HG02759 (cell line): ENCODE measurements at regions not wholly inside any gene's neighbourhood (a gene's known extent, or its start where the extent isn't known, plus 50 kb on each side); places are given as distances from the start of the nearest gene placed in this dataset.
A peak's percentile ranks its signal among the peaks of the same experiment; 100 is the strongest.
"Not testable (repeated sequence)": the region's sequence is repeated elsewhere in the genome, so short reads cannot be mapped to it uniquely, and the experiment has no call there.

Source experiments
- ATAC-seq: cut with Tn5 transposase; IDR thresholded peaks from one replicate; pipeline ENCODE4 v1.9.1; 2021; ENCODE audit warnings: mild to moderate bottlenecking, moderate library complexity; ENCODE audit not compliant: unreplicated experiment

DNA sequence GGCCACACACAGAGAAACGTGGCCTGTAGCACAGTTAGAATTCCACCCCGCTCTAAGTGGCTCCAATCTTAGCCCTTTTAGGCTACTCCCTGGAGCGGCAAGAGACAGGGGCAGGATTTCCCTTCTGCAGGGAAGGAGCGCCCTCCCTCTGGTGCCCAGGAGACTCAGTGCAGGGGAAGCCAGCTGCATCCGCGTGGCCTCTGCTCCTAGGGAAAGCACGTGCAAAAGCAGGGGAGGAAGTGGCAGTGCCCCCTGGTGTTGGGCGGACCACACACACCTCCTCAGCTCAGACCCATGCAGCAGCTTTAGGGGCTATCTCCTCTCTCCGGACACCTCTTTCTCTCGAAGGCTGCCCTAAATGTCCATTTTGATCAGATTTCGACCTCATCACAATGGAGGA is 50.0 kb downstream of the SPRING1 start:
- peak; percentile 86 for ATAC-seq

- no peak for ATAC-seq
Measured at GRCh38 chr12:116684891-116685290, 53.0 kb downstream of the SPRING1 start.

GRCh38 chr12:116677202-116677661 is 60.6 kb downstream of the SPRING1 start:
- ATAC-seq: peak; percentile 49

DNA sequence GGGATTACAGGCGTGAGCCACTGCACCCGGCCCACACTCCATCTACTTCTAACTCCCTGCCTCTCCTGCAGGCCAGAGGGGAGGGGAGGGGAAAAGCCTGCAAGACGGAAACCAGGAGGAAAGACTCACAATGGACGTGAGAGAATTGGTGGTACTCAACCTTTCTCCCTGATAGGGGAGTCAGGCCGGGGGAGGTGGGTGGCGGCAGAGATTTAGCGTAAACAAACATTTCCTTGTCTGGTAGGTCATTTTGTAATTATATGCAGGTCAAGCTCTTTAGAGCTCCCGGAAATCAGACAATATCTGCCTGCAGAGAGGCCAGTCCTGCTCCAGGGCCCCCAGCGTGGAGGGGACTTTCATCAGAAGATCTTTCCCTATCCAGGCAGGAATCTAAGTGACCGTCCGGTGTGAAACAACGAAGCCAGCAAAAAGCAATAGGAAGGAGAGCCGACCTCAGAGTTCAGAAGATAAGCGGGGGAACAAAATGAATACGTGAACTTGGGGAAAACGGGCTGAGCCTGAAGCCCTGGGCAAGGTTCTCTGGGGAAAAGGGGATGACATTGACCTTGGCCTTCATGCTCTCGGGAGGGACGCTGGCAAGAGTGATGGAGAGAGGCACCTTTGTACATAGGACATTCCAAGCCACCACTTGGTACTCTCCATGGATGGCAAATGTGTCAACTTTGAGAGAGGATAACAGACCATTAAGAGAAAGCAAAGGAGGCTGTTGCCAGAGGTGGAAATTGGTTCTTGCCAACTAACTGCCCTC is 62.3 kb downstream of the SPRING1 start:
- no peak for ATAC-seq

GRCh38 chr12:116674643-116675183 is 63.2 kb downstream of the SPRING1 start:
- no peak for ATAC-seq

GRCh38 chr12:116673681-116674111 is 64.2 kb downstream of the SPRING1 start:
- no peak for ATAC-seq

- peak; percentile 75 for ATAC-seq
Measured at GRCh38 chr12:116672842-116673516, 64.9 kb downstream of the SPRING1 start.

DNA sequence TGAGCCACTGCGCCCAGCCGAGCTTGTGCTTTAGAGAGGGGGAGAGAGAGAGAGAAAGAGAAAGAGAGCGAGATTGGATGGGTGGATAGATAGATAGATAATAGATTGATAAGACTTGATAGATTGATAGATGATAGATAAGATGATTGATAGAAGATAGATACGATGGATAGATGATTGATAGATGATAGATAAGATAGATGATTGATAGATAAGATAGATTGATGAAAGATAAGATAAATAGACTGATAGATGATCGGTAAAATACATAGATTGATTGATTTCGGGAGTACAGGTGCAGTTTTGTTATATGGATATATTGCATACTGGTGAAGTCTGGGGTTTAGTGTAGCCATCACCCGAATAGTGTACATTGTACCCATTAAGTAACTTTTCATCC is 65.9 kb downstream of the SPRING1 start:
- no peak for ATAC-seq

DNA sequence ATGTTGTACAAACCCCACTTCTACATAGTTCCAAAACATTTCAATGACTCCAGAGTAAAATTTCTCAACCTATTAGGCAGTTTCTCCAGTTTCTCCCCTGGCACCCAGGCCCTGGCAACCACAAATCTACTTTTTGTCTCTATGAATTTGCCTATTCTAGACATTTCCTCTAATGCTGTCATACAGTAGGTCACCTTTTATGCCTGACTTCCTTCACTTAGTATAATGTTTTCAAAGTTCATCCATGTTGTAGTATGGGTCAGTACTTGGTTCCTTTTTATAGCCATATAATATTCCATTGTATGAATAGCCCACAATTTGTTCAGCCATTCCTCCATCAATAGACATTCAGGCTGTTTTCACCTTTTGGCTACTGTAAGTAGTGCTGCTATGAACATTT is 67.0 kb downstream of the SPRING1 start:
- no peak for ATAC-seq

GRCh38 chr12:116667752-116668151 is 70.1 kb downstream of the SPRING1 start:
- ATAC-seq: no peak

DNA sequence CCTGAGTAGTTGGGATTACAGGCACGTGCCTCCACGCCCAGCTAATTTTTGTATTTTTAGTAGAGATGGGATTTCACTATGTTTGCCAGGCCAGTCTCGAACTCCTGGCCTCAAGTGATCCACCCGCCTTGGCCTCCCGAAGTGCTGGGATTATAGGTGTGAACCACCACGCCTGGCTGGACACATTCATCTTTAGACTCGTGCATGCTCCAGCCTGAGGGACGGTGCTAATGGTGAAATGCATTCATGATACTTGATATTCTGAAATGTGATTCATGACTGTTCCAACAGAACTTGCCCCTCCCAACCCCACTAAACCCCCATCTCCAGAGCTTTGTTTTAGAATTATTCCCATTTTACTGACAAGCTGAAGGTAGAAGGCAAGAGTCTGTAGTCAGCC is 71.0 kb downstream of the SPRING1 start:
- ATAC-seq: not testable (repeated sequence)

DNA sequence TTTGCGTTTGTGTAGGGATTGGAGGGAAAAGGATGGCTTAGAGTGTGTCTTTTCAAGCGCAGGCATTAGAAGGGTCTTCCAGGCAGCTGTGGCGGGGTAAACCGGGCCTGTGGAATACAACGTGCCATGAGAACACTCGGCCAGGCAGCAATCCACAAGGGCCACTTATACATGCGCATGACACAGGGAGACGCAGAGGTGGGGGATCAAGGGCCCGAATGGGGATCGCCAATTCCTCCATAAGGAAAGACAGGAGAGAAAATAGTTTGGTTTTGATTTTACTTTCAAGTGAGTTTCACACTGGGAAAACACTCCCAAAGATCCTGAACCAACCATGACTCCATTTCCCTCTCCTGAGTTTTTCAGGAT is 71.6 kb downstream of the SPRING1 start:
- ATAC-seq: no peak

GRCh38 chr12:116665666-116666304 is 72.1 kb downstream of the SPRING1 start:
- ATAC-seq: no peak

GRCh38 chr12:116664085-116664484 is 73.8 kb downstream of the SPRING1 start:
- ATAC-seq: no peak

DNA sequence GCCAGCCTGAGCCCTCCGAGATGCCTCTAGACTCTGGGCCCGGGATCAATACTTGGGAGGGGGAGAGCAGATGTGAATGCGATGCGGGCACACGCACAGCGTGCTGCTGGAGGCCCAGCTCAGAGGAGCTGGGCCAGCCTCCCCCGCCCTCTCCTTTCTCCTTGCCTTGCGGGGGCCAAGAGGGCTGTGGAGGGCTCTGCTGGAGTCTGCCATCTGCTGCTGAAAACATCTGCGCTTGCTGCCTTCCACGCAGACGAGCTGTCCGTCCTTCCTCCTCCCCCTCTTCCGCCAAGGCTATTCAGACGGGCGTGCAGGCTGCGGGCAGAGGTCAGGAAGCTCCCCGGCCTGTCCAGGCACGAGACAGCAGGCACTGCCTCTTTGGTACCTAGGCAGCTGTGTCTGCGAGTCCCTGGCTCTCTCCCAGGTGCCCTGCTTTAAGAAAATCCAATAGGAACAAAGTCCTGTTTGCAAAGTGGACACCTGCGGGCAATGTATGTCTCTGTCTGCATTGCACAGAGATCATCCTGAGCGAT is 75.2 kb downstream of the SPRING1 start:
- ATAC-seq: no peak

GRCh38 chr12:116661341-116661740 is 76.5 kb downstream of the SPRING1 start:
- ATAC-seq: no peak

GRCh38 chr12:116660740-116661139 is 77.1 kb downstream of the SPRING1 start:
- ATAC-seq: not testable (repeated sequence)

DNA sequence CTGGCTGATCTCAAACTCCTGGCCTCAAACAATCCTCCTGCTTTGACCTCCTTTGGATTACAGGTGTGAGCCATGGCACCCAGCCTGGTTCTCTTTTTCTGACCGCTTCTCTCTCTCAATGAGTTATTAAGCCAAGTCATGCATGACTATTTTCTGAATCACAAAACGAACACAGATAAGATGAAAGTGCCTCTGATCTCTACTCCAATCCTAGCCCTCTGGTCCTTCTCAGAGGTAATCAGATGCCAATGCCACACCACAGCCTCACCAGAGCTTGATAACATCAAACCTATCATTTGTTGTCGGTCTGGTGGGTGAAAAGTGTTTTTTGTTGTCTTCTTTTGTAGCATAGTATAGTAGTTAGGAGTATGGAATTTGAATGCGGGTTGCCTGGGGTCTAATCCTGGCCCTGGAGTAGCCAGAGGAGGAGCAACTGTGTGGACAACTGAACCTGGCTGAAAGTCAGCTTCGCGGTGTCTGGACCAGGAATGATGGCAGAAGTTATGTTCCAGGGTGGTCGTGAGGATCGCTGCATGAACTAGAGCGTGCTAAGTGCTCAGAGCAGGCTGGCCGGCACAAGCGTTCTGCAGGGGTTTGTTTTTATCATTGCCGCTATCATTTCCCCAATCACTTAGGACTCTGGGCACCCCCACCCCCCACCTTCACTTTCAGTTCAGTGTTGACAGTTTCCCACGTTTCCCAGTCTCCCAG is 77.9 kb downstream of the SPRING1 start:
- no peak for ATAC-seq

DNA sequence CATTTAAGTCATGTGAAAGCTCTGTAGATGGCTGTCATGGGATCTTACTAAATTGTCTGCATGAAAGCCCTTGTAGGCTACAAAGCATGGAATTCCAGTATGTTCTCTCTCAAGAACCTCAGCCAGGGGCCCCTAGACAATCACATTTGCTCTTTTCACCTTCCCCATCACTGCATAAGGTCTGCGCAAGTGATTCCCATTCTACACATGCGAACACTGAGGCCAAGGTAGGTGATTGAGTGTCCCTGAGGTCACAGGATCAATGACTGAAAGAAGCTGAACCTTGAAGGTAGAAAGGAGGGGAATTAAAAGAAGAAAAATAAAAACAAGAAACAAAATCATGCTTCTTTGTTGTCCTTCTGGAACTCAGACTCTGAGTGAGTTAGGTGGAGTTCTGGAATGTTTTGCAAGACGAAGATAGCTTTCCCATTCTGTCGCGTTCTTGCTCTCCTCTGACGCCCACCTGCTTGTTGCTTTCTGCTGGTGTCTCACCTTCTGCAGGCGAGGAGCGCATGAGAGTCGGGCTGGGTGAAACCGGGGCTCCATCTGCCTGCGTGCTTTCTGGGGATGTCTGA is 79.9 kb downstream of the SPRING1 start:
- ATAC-seq: no peak

DNA sequence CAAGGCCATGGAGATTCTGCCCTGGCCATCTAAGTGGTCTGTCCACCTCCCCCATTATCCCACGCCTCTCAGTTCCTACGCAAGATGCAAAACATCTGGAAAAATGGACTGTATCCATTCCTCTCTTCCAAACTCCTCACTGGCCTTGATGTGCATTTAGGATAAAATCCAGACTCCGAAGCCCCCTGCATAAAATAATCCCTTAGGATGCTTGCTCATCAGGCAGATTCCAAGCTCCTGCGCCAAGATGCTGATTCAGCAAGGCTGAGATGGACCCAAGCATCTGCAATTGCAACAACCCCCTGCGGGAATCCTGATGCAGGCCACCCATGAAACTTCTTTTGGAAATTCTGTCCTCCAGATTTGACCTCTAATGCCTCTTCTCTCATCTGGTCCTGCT is 81.6 kb downstream of the SPRING1 start:
- ATAC-seq: no peak
